C4-2B (cell line): ENCODE measurements at regions not wholly inside any gene's neighbourhood (a gene's known extent, or its start where the extent isn't known, plus 50 kb on each side); places are given as distances from the start of the nearest gene placed in this dataset.

ENCODE experiments used
- ZFX ChIP-seq: fragments of 450-650 bp; IDR thresholded peaks from 2 replicates; pipeline ENCODE4 v1.6.1; 2017
- TF ChIP-seq, protein P1 (sequence below): fragments of 450-650 bp; conservative IDR thresholded peaks from 2 replicates; pipeline ENCODE4 v1.5.1; 2017; ENCODE audit warnings: mild to moderate bottlenecking

DNA sequence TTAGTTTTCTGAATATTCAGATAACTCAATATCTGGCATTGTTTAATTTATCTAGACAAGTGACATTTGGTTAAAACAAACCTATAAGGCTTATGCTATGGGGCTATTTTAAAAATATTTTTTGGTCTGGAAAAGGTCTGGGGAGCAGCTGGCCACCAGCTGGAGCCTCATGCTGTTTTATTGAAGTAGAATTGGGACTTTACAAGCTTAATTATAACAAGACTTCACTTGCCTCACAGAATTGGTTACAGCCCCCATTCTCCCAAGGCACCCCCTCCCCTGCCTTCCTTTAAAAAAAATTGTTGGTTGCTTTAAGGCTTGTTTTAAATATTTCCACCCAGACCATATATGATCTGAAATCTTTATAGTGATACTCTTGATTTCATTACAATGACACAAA, 453.9 kb downstream of the ADAMTS20 start:
- TF ChIP-seq, protein P1, sequence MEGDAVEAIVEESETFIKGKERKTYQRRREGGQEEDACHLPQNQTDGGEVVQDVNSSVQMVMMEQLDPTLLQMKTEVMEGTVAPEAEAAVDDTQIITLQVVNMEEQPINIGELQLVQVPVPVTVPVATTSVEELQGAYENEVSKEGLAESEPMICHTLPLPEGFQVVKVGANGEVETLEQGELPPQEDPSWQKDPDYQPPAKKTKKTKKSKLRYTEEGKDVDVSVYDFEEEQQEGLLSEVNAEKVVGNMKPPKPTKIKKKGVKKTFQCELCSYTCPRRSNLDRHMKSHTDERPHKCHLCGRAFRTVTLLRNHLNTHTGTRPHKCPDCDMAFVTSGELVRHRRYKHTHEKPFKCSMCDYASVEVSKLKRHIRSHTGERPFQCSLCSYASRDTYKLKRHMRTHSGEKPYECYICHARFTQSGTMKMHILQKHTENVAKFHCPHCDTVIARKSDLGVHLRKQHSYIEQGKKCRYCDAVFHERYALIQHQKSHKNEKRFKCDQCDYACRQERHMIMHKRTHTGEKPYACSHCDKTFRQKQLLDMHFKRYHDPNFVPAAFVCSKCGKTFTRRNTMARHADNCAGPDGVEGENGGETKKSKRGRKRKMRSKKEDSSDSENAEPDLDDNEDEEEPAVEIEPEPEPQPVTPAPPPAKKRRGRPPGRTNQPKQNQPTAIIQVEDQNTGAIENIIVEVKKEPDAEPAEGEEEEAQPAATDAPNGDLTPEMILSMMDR: no peak
- no peak for TF ChIP-seq ZFX
